ENCODE measurements at regions not wholly inside any gene's neighbourhood (a gene's known extent, or its start where the extent isn't known, plus 50 kb on each side); places are given as distances from the start of the nearest gene placed in this dataset.

DNA sequence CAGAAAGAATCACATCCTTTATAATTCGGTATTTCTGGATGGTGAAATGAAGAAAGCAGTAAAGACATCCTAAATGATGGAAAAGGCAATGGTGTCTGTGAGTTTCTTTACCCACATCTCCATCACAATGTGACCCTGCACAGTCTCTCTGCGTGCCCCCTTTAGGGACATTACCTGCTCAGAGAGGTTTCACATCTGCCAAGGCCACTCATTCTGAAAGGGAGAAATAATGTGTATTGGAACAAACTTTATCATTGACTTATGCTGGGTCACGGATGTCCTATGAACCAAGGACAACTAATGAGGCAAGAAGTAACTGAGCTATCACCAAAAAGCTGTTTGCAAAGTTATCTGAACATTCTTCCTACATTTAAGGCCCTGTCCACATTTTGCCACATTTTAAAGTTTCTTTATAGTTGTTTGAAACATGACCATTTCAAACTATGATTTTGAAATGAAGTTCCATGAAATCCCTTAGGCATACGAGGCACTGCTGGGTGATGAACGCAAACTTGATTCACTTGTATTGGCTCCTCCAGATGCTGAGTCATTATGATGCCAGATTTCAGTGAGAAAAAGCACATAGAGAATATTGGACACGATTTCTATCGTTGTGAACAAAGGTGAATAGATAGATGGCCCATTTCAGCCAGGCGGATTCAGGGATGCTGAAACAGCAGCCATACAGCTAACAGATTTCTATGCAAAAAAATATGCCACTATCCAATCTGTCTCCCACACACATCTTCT lies 63.5 kb upstream of the HMGB1 start:
- intact Hi-C loops (cut with micrococcal nuclease) = no loop called here
- H3K27ac ChIP-seq (ENCODE audit: insufficient read depth, low read depth, low read length) = no peak overlapping the region
- peaks cover 1% of the 10 kb centered on the region for H3K4me1 ChIP-seq (ENCODE audit: control insufficient read depth, extremely low read depth, insufficient read depth, low read length)
- H2AFZ ChIP-seq (ENCODE audit: low read depth, low read length) = no peak overlapping the region
- dilution Hi-C loops (cut with MboI; ENCODE audit: extremely low pct_ligation_motif_present, low sequenced_read_pairs) = no loop called here
- no peak for FAIRE-seq
- no peaks in the 10 kb centered on the region for H3K36me3 ChIP-seq (ENCODE audit: control insufficient read depth in 2 of 2, extremely low read depth in 1 of 2, insufficient read depth in 2 of 2, low read length in 2 of 2)
- no peak overlapping the region for H3K9ac ChIP-seq (replicated peaks; ENCODE audit: extremely low read depth, insufficient read depth, low read length)
- CTCF ChIA-PET = no interaction called here
- H3K4me3 ChIP-seq (replicated peaks in 1 of 3; ENCODE audit: insufficient read depth in 1 of 3, low read depth in 1 of 3, low read length in 3 of 3) = no peak overlapping the region
- no peak overlapping the region for H3K4me2 ChIP-seq (ENCODE audit: insufficient read depth, low read length)
- H3K79me2 ChIP-seq (ENCODE audit: control insufficient read depth, insufficient read depth, low read length) = no peaks in the 10 kb centered on the region
- H3K9me3 ChIP-seq (replicated peaks; ENCODE audit: control insufficient read depth, insufficient read depth, low read length) = no peaks in the 10 kb centered on the region
- no peaks in the 10 kb centered on the region for H4K20me1 ChIP-seq (replicated peaks; ENCODE audit: control insufficient read depth, extremely low read depth, insufficient read depth, low read length)
- H3K27me3 ChIP-seq (ENCODE audit: control insufficient read depth in 2 of 2, insufficient read depth in 2 of 2, low read length in 2 of 2) = no peaks in the 10 kb centered on the region
- POLR2A ChIA-PET = no interaction called here
- no peaks in the 10 kb centered on the region for H3K9me1 ChIP-seq (replicated peaks; ENCODE audit: control insufficient read depth, extremely low read depth, insufficient read depth, low read length)
- no peak for TF ChIP-seq MAX (IDR thresholded peaks at IDR 0.05; ENCODE audit: insufficient read depth, insufficient read length)
- no peak for TF ChIP-seq FOS (IDR thresholded peaks at IDR 0.05; ENCODE audit: borderline replicate concordance, insufficient read depth, low read length)
- TF ChIP-seq EZH2 (IDR thresholded peaks at IDR 0.05; ENCODE audit: borderline replicate concordance, low read depth, low read length, severe bottlenecking) = no peak
- no peak for TF ChIP-seq GATA2 (IDR thresholded peaks at IDR 0.05; ENCODE audit: insufficient read depth, insufficient read length, low read depth, low read length)
- TF ChIP-seq POLR2AphosphoS5 (IDR thresholded peaks at IDR 0.05; ENCODE audit: insufficient read depth, low read depth, low read length) = no peak
- TF ChIP-seq JUN (IDR thresholded peaks at IDR 0.05; ENCODE audit: borderline replicate concordance, insufficient read depth, insufficient read length, low read depth) = no peak
- no peak for TF ChIP-seq POLR2A (IDR thresholded peaks at IDR 0.05; ENCODE audit: low read depth, low read length)
- TF ChIP-seq, protein P1, sequence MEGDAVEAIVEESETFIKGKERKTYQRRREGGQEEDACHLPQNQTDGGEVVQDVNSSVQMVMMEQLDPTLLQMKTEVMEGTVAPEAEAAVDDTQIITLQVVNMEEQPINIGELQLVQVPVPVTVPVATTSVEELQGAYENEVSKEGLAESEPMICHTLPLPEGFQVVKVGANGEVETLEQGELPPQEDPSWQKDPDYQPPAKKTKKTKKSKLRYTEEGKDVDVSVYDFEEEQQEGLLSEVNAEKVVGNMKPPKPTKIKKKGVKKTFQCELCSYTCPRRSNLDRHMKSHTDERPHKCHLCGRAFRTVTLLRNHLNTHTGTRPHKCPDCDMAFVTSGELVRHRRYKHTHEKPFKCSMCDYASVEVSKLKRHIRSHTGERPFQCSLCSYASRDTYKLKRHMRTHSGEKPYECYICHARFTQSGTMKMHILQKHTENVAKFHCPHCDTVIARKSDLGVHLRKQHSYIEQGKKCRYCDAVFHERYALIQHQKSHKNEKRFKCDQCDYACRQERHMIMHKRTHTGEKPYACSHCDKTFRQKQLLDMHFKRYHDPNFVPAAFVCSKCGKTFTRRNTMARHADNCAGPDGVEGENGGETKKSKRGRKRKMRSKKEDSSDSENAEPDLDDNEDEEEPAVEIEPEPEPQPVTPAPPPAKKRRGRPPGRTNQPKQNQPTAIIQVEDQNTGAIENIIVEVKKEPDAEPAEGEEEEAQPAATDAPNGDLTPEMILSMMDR (IDR thresholded peaks at IDR 0.05; ENCODE audit: extremely low read depth in 1 of 2, insufficient read depth in 1 of 2, low read depth in 1 of 2, low read length in 2 of 2) = no peak
- TF ChIP-seq MYC (IDR thresholded peaks at IDR 0.05; ENCODE audit: low read depth, low read length) = no peak
- DNase-seq (ENCODE audit: low read depth, low spot score) = no peak
- BruUV-seq (replicated peaks) = no TSS peak
